BLaER1 treated with 17β-estradiol and CSF1 and Interleukin-3, amounts not matched to agents 10 nM and 100 nM (cell line): ENCODE measurements at regions not wholly inside any gene's neighbourhood (a gene's known extent, or its start where the extent isn't known, plus 50 kb on each side); places are given as distances from the start of the nearest gene placed in this dataset.

Experiments
- H3K27ac ChIP-seq, 11 experiments: shearing (Covaris generic); formaldehyde crosslinking; 2 replicates each; pipeline ENCODE4 v1.8.1; 2022
- H3K27me3 ChIP-seq, 11 experiments: shearing (Covaris generic); formaldehyde crosslinking; 2 replicates each; pipeline ENCODE4 v1.8.1; 2022
- H3K36me3 ChIP-seq, 11 experiments: shearing (Covaris generic); formaldehyde crosslinking; 2 replicates each; pipeline ENCODE4 v1.8.1; 2022
- H3K4me1 ChIP-seq, 10 experiments: shearing (Covaris generic); formaldehyde crosslinking; 2 replicates each; pipeline ENCODE4 v1.8.1; 2022
- H3K4me2 ChIP-seq, 11 experiments: shearing (Covaris generic); formaldehyde crosslinking; 2 replicates each; pipeline ENCODE4 v1.8.1; 2022
- H3K4me3 ChIP-seq, 10 experiments: shearing (Covaris generic); formaldehyde crosslinking; 2 replicates each; pipeline ENCODE4 v1.8.1; 2022
- H3K9ac ChIP-seq, 11 experiments: shearing (Covaris generic); formaldehyde crosslinking; 2 replicates each; pipeline ENCODE4 v1.8.1; 2022
- H3K9me3 ChIP-seq, 11 experiments: shearing (Covaris generic); formaldehyde crosslinking; replicated peaks in 1 of 11; 2 replicates each; pipeline ENCODE4 v1.8.1; 2022
- H4K20me1 ChIP-seq, 11 experiments: shearing (Covaris generic); formaldehyde crosslinking; 2 replicates each; pipeline ENCODE4 v1.8.1; 2022
- Cebpa-rat ChIP-seq, 11 experiments: shearing (Covaris generic); IDR thresholded peaks; 2 replicates each; pipeline ENCODE4 v1.8.1; 2022

- H4K20me1 ChIP-seq: no peaks in the 10 kb centered on the region
- H3K9me3 ChIP-seq: no peaks in the 10 kb centered on the region
- H3K36me3 ChIP-seq: no peaks in the 10 kb centered on the region
- H3K27ac ChIP-seq: no peak overlapping the region
- H3K4me3 ChIP-seq: no peak overlapping the region
- H3K4me1 ChIP-seq: no peaks in the 10 kb centered on the region
- H3K27me3 ChIP-seq: no peaks in the 10 kb centered on the region
- H3K9ac ChIP-seq: no peak overlapping the region
- no peak overlapping the region for H3K4me2 ChIP-seq
- TF ChIP-seq Cebpa-rat (IDR thresholded peaks at IDR 0.05): no peak
These were observed 262.6 kb upstream of the SYT4 start for GRCh38 chr18:43539862-43540261.

- Histone ChIP-seq H3K36me3 (no peaks in the 10 kb centered on the region), H4K20me1 (no peaks in the 10 kb centered on the region), H3K4me3 (no peak overlapping the region), H3K27ac (no peak overlapping the region), H3K4me2 (no peak overlapping the region), H3K9me3 (no peaks in the 10 kb centered on the region), H3K4me1 (no peaks in the 10 kb centered on the region), H3K27me3 (no peaks in the 10 kb centered on the region), H3K9ac (no peak overlapping the region)
- no peak for TF ChIP-seq Cebpa-rat (IDR thresholded peaks at IDR 0.05)
These were observed 264.7 kb upstream of the SYT4 start for GRCh38 chr18:43542016-43542415.

GRCh38 chr18:43543236-43543635, 265.9 kb upstream of the SYT4 start:
- Histone ChIP-seq H3K27me3 (no peaks in the 10 kb centered on the region), H3K4me1 (no peaks in the 10 kb centered on the region), H3K4me3 (no peak overlapping the region), H3K36me3 (no peaks in the 10 kb centered on the region), H3K4me2 (no peak overlapping the region), H4K20me1 (no peaks in the 10 kb centered on the region), H3K9me3 (no peaks in the 10 kb centered on the region), H3K9ac (no peak overlapping the region), H3K27ac (no peak overlapping the region)
- TF ChIP-seq Cebpa-rat (IDR thresholded peaks at IDR 0.05): no peak

GRCh38 chr18:43547456-43547855, 270.2 kb upstream of the SYT4 start:
- Histone ChIP-seq H3K9me3 (peaks cover 0 to 16% (median 9%) of the 10 kb centered on the region in 11 experiments; a peak in 11 of 22 replicates), H3K4me1 (no peaks in the 10 kb centered on the region), H3K36me3 (no peaks in the 10 kb centered on the region), H3K27ac (no peak overlapping the region), H3K27me3 (no peaks in the 10 kb centered on the region), H4K20me1 (no peaks in the 10 kb centered on the region), H3K4me3 (no peak overlapping the region), H3K9ac (no peak overlapping the region), H3K4me2 (no peak overlapping the region)
- no peak for TF ChIP-seq Cebpa-rat (IDR thresholded peaks at IDR 0.05)

- Histone ChIP-seq H4K20me1 (no peaks in the 10 kb centered on the region), H3K4me2 (no peak overlapping the region), H3K36me3 (peaks cover 0 to 6% (median 0%) of the 10 kb centered on the region in 11 experiments; a peak in 1 of 22 replicates), H3K9me3 (peaks cover 20 to 34% (median 29%) of the 10 kb centered on the region in 11 experiments), H3K27me3 (no peaks in the 10 kb centered on the region), H3K9ac (no peak overlapping the region), H3K27ac (no peak overlapping the region), H3K4me1 (no peaks in the 10 kb centered on the region), H3K4me3 (no peak overlapping the region)
- TF ChIP-seq Cebpa-rat (IDR thresholded peaks at IDR 0.05): no peak
These were observed 282.2 kb upstream of the SYT4 start for GRCh38 chr18:43559507-43559906.

- no peak overlapping the region for H3K9ac ChIP-seq
- no peaks in the 10 kb centered on the region for H3K36me3 ChIP-seq
- H3K9me3 ChIP-seq: peaks cover 3 to 15% (median 12%) of the 10 kb centered on the region in 11 experiments
- H4K20me1 ChIP-seq: no peaks in the 10 kb centered on the region
- H3K4me3 ChIP-seq: no peak overlapping the region
- no peak for TF ChIP-seq Cebpa-rat (IDR thresholded peaks at IDR 0.05)
- H3K4me1 ChIP-seq: no peaks in the 10 kb centered on the region
- peak overlapping the region in 1 of 11 experiments; percentile 18; a peak in 1 of 22 replicates for H3K4me2 ChIP-seq
- H3K27me3 ChIP-seq: no peaks in the 10 kb centered on the region
- H3K27ac ChIP-seq: no peak overlapping the region
These were observed 286.5 kb upstream of the SYT4 start for GRCh38 chr18:43563780-43564179.

GRCh38 chr18:43570593-43570992, 293.3 kb upstream of the SYT4 start:
- no peak overlapping the region for H3K9ac ChIP-seq
- H4K20me1 ChIP-seq: no peaks in the 10 kb centered on the region
- no peak overlapping the region for H3K4me2 ChIP-seq
- TF ChIP-seq Cebpa-rat (IDR thresholded peaks at IDR 0.05): no peak
- H3K4me3 ChIP-seq: no peak overlapping the region
- H3K4me1 ChIP-seq: no peaks in the 10 kb centered on the region
- H3K9me3 ChIP-seq: peaks cover 0 to 3% (median 0%) of the 10 kb centered on the region in 11 experiments; a peak in 1 of 22 replicates
- H3K36me3 ChIP-seq: no peaks in the 10 kb centered on the region
- no peaks in the 10 kb centered on the region for H3K27me3 ChIP-seq
- no peak overlapping the region for H3K27ac ChIP-seq

GRCh38 chr18:43571078-43571689, 293.9 kb upstream of the SYT4 start:
- no peaks in the 10 kb centered on the region for H3K4me1 ChIP-seq
- H3K4me3 ChIP-seq: no peak overlapping the region
- no peak overlapping the region for H3K27ac ChIP-seq
- H4K20me1 ChIP-seq: no peaks in the 10 kb centered on the region
- H3K27me3 ChIP-seq: no peaks in the 10 kb centered on the region
- H3K4me2 ChIP-seq: no peak overlapping the region
- TF ChIP-seq Cebpa-rat (IDR thresholded peaks at IDR 0.05): no peak
- H3K36me3 ChIP-seq: no peaks in the 10 kb centered on the region
- H3K9ac ChIP-seq: no peak overlapping the region
- H3K9me3 ChIP-seq: peaks cover 0 to 3% (median 0%) of the 10 kb centered on the region in 11 experiments; a peak in 1 of 22 replicates

- Histone ChIP-seq H3K4me2 (no peak overlapping the region), H4K20me1 (no peaks in the 10 kb centered on the region), H3K36me3 (no peaks in the 10 kb centered on the region), H3K9me3 (peaks cover 0 to 3% (median 0%) of the 10 kb centered on the region in 11 experiments; a peak in 1 of 22 replicates), H3K4me1 (no peaks in the 10 kb centered on the region), H3K4me3 (no peak overlapping the region), H3K27ac (no peak overlapping the region), H3K9ac (no peak overlapping the region), H3K27me3 (no peaks in the 10 kb centered on the region)
- no peak for TF ChIP-seq Cebpa-rat (IDR thresholded peaks at IDR 0.05)
These were observed 294.9 kb upstream of the SYT4 start for GRCh38 chr18:43572163-43572562.

GRCh38 chr18:43574974-43575373, 297.7 kb upstream of the SYT4 start:
- TF ChIP-seq Cebpa-rat (IDR thresholded peaks at IDR 0.05): no peak
- H3K27ac ChIP-seq: no peak overlapping the region
- H3K36me3 ChIP-seq: no peaks in the 10 kb centered on the region
- H3K9ac ChIP-seq: no peak overlapping the region
- H3K4me1 ChIP-seq: no peaks in the 10 kb centered on the region
- no peaks in the 10 kb centered on the region for H4K20me1 ChIP-seq
- no peak overlapping the region for H3K4me3 ChIP-seq
- no peaks in the 10 kb centered on the region for H3K27me3 ChIP-seq
- no peaks in the 10 kb centered on the region for H3K9me3 ChIP-seq
- H3K4me2 ChIP-seq: no peak overlapping the region
